ENCODE measurements at regions not wholly inside any gene's neighbourhood (a gene's known extent, or its start where the extent isn't known, plus 50 kb on each side); places are given as distances from the start of the nearest gene placed in this dataset.

DNA sequence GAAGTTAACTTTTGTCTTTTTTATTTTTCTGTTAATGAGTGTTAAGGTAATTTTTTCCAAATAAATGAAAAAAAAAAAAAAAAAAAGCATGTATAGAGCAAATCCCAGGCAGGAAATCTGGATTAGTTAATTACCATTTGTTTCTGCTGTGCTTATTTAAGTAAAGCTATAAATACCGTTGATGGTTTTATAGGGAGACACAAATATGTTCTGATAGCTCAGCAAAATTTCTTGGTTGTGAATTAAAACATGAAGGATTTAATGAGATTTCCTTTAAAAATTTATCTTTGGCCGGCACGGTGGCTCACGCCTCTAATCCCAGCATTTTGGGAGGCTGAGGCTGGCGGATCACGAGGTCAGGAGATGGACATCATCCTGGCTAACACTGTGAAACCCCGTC is 189.4 kb downstream of the CD109 start:
- in situ Hi-C loops (cut with HindIII; ENCODE audit: low sequenced_read_pairs): no loop called here
- no peak for DNase-seq (ENCODE audit: low read depth)
- no peak overlapping the region for H3K4me3 ChIP-seq (ENCODE audit: low read depth, low read length)
- TF ChIP-seq, protein P1, sequence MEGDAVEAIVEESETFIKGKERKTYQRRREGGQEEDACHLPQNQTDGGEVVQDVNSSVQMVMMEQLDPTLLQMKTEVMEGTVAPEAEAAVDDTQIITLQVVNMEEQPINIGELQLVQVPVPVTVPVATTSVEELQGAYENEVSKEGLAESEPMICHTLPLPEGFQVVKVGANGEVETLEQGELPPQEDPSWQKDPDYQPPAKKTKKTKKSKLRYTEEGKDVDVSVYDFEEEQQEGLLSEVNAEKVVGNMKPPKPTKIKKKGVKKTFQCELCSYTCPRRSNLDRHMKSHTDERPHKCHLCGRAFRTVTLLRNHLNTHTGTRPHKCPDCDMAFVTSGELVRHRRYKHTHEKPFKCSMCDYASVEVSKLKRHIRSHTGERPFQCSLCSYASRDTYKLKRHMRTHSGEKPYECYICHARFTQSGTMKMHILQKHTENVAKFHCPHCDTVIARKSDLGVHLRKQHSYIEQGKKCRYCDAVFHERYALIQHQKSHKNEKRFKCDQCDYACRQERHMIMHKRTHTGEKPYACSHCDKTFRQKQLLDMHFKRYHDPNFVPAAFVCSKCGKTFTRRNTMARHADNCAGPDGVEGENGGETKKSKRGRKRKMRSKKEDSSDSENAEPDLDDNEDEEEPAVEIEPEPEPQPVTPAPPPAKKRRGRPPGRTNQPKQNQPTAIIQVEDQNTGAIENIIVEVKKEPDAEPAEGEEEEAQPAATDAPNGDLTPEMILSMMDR (IDR thresholded peaks at IDR 0.05; ENCODE audit: low read depth, low read length, missing control alignments): no peak

DNA sequence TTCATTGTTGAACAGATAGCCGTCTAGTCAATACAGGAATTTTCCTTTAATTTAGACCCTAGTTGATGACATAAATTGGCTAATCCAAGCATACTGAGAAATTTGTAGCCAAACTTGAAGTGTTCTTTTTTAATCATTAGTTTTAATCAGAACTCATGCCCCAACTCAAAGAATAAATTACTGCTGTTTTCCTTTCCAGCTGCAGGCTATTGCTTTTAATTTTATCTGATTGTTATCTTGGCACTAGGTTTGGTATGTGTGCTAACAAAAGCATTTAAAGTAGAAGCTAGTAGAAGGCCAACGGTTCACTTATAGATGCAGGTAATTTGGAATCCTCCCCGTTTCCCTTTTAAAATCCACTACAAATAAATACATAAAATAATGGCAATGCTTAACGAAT is 188.5 kb downstream of the CD109 start:
- in situ Hi-C loops (cut with HindIII; ENCODE audit: low sequenced_read_pairs): no loop called here
- TF ChIP-seq, protein P1 (IDR thresholded peaks at IDR 0.05; ENCODE audit: low read depth, low read length, missing control alignments): no peak
- DNase-seq (ENCODE audit: low read depth): no peak
- H3K4me3 ChIP-seq (ENCODE audit: low read depth, low read length): no peak overlapping the region

DNA sequence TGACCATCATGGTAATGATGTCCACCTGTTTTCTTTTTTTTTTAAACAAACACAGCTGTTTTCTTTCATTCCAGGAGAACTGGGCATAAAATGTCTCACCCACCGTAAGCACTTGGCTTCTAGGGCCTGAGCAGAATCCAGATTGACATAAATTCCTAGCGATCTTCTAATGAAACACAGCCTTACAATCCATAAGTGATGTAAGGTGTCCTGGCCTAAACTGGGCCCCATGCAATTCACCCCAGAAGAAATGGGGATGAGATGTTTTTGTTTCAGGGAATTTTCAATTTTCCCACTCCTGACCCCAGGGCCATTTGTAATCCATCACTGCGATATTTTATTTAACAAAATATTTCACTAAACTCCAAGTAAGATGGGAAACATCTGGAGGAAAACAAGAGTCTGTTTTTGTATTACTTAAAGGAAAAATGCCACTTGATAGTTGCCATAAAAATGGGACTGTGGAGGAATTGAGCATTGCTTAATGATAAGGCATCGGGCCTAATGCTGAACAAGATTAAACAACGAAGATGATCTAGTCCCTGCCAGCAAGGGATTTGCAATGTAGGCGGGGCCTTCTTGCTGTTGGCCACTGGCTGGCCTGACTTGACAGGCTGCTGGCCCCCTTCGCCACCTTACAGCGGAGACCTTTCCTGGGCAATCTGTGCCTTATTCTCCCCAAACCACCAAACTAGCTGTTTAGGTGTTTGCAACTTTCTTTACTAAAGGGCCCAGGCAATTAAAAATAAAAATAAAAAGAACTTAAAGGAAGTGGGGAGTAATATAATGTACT is 183.7 kb downstream of the CD109 start:
- DNase-seq (ENCODE audit: low read depth): no peak
- H3K4me3 ChIP-seq (ENCODE audit: low read depth, low read length): no peak overlapping the region
- in situ Hi-C loops (cut with HindIII; ENCODE audit: low sequenced_read_pairs): no loop called here

DNA sequence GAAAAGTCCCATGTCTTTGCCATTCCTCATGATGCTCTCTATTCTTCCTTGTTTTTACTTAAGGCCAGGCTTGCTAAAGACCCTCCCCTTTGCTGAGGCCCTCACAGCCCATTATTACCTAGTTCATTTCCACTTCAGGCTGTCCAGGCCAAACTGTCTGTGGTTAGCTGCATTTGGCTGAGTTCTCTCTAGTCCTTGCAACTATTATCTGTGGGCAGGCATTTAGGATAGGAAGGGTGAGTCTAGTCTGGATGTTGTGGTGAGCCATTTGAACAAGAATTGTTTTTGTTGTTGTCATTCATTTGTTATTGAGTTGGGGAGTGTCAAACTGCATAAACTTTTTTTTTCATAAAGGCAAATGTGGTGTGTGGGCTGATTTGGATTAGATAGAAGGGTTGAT is 182.4 kb downstream of the CD109 start:
- no peak for DNase-seq (ENCODE audit: low read depth)
- in situ Hi-C loops (cut with HindIII; ENCODE audit: low sequenced_read_pairs): no loop called here

More for the DNA sequence above, 183.7 kb downstream of the CD109 start:
- TF ChIP-seq, protein P1 (IDR thresholded peaks at IDR 0.05; ENCODE audit: low read depth, low read length, missing control alignments): no peak

More for the DNA sequence above, 182.4 kb downstream of the CD109 start:
- H3K4me3 ChIP-seq (ENCODE audit: low read depth, low read length): no peak overlapping the region
- TF ChIP-seq, protein P1 (IDR thresholded peaks at IDR 0.05; ENCODE audit: low read depth, low read length, missing control alignments): no peak
